ENCODE measurements at regions not wholly inside any gene's neighbourhood (a gene's known extent, or its start where the extent isn't known, plus 50 kb on each side); places are given as distances from the start of the nearest gene placed in this dataset.

DNA sequence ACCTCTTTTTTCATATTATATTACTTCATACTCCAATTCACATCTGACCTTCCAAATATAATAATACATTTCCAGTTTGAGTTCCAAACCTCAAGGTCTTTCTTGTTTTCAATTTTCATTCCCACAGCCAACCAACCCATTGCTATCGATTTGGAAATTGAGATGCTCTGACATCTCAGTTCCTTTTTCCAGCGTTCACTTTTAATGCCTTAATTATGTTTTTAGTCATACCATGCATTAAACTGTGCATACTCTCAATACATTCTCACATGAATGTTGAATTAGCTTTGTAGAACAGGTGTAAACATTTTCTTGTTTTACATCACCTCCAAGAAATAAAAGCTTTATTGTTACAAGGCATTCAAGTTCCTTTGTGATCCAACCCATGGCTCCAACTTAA lies 294.2 kb upstream of the ANO3 start:
- TF ChIP-seq, protein P1, sequence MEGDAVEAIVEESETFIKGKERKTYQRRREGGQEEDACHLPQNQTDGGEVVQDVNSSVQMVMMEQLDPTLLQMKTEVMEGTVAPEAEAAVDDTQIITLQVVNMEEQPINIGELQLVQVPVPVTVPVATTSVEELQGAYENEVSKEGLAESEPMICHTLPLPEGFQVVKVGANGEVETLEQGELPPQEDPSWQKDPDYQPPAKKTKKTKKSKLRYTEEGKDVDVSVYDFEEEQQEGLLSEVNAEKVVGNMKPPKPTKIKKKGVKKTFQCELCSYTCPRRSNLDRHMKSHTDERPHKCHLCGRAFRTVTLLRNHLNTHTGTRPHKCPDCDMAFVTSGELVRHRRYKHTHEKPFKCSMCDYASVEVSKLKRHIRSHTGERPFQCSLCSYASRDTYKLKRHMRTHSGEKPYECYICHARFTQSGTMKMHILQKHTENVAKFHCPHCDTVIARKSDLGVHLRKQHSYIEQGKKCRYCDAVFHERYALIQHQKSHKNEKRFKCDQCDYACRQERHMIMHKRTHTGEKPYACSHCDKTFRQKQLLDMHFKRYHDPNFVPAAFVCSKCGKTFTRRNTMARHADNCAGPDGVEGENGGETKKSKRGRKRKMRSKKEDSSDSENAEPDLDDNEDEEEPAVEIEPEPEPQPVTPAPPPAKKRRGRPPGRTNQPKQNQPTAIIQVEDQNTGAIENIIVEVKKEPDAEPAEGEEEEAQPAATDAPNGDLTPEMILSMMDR (optimal IDR thresholded peaks at IDR 0.05 in 1 of 3, IDR thresholded peaks at IDR 0.05 in 1 of 3, conservative IDR thresholded peaks at IDR 0.05 in 1 of 3; ENCODE audit: extremely low read depth in 1 of 3, insufficient read depth in 2 of 3, low read length in 3 of 3) = no peak
- no peak for TF ChIP-seq EZH2 (IDR thresholded peaks at IDR 0.05; ENCODE audit: low read length)

Data from keratinocyte (primary cell).